Duodenal mucosa (tissue), 2 donors: ENCODE measurements at regions not wholly inside any gene's neighbourhood (a gene's known extent, or its start where the extent isn't known, plus 50 kb on each side); places are given as distances from the start of the nearest gene placed in this dataset.

ENCODE experiments used
- H3K27ac ChIP-seq: one replicate; pipeline ENCODE4 v1.7.0; 2013; ENCODE audit warnings: low read depth, low read length
- H3K27me3 ChIP-seq, 2 donors: one replicate each; pipeline ENCODE4 v1.7.0; 2013; ENCODE audit warnings: low read length in 2 of 2, control low read depth in 1 of 2; ENCODE audit not compliant: insufficient read depth in 2 of 2, control insufficient read depth in 1 of 2
- H3K36me3 ChIP-seq, 2 donors: one replicate each; pipeline ENCODE4 v1.7.0; 2013; ENCODE audit warnings: low read length in 2 of 2, control low read depth in 1 of 2; ENCODE audit not compliant: insufficient read depth in 2 of 2, control insufficient read depth in 1 of 2
- H3K4me1 ChIP-seq, 2 donors: one replicate each; pipeline ENCODE4 v1.7.0; 2013; ENCODE audit warnings: low read length in 2 of 2, control low read depth in 1 of 2; ENCODE audit not compliant: insufficient read depth in 2 of 2, control insufficient read depth in 1 of 2
- H3K4me3 ChIP-seq, 2 donors: one replicate each; pipeline ENCODE4 v1.7.0; 2013; ENCODE audit warnings: low read length in 2 of 2, low read depth in 1 of 2
- H3K9ac ChIP-seq, 2 donors: one replicate each; pipeline ENCODE4 v1.7.0; 2013; ENCODE audit warnings: low read length in 2 of 2, low read depth in 1 of 2
- H3K9me3 ChIP-seq, 2 donors: one replicate each; pipeline ENCODE4 v1.7.0; 2013; ENCODE audit warnings: low read length in 2 of 2, control low read depth in 1 of 2; ENCODE audit not compliant: control insufficient read depth in 1 of 2

DNA sequence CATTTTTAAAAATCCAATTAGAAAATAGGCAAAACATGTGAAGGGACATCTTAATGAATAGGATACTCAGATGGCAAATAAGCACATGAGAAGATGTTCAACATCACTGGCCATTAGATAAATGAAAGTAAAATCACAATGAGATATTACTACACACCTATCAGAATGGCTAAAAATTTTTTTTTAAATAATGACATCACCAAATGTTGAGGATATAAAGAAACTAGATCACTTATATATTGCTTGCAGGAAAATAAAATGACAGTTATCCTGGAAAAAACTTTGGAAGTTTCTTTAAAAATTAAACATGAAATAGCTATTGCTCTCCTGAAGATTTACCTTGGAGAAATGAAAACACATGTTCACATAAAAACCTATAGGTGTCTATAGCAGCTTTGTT, 127.8 kb downstream of the ALOX5 start:
- no peak overlapping the region for H3K9ac ChIP-seq
- H3K36me3 ChIP-seq = no peaks in the 10 kb centered on the region
- H3K27ac ChIP-seq = no peak overlapping the region
- no peaks in the 10 kb centered on the region for H3K27me3 ChIP-seq
- H3K9me3 ChIP-seq = no peaks in the 10 kb centered on the region
- H3K4me3 ChIP-seq = no peak overlapping the region
- peaks cover 0 to 2% of the 10 kb centered on the region in 2 donors for H3K4me1 ChIP-seq

DNA sequence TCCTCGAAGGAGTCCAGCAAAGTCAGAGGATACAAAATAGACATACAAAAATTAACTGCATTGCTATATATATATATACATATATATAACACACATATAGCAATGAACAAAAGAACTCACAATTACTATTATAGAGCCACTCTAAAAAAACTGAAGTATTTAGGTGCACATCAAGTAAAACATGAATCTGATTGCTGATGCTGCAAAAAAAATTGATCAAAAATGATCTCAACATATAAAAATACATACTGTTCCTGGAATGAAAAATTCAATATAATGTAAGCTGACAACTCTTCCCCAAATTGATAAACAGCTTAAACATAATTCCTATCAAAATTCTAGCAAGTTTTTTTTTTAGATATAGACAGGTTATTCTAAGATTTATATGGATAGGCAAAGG, 126.8 kb downstream of the ALOX5 start:
- peaks cover 0 to 2% of the 10 kb centered on the region in 2 donors for H3K4me1 ChIP-seq
- no peaks in the 10 kb centered on the region for H3K9me3 ChIP-seq
- no peak overlapping the region for H3K4me3 ChIP-seq
- no peak overlapping the region for H3K9ac ChIP-seq
- no peaks in the 10 kb centered on the region for H3K27me3 ChIP-seq
- H3K36me3 ChIP-seq = no peaks in the 10 kb centered on the region
- H3K27ac ChIP-seq = no peak overlapping the region

DNA sequence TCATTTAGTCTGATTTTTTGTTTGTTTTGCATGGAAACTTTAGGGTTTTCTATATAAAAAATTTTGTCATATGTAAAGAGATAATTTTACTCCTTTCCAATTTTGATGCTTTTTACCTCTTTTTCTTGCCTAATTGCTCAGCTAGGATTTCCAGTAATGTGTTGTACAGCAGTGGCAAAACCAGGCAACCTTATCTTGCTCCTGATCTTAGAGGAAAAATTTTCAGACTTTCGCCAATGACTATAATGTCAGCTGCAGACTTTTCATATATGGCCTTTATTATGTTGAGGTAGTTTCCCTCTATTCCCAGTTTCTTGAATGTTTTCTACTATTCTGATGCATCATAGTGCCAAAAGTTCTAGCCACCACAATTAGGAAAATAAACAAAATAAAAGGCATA, 126.3 kb downstream of the ALOX5 start:
- Histone ChIP-seq H3K9ac (no peak overlapping the region), H3K9me3 (peaks cover under 1 to 2% of the 10 kb centered on the region in 2 donors), H3K36me3 (no peaks in the 10 kb centered on the region), H3K4me1 (peaks cover 0 to 2% of the 10 kb centered on the region in 2 donors), H3K4me3 (no peak overlapping the region), H3K27ac (no peak overlapping the region), H3K27me3 (no peaks in the 10 kb centered on the region)

DNA sequence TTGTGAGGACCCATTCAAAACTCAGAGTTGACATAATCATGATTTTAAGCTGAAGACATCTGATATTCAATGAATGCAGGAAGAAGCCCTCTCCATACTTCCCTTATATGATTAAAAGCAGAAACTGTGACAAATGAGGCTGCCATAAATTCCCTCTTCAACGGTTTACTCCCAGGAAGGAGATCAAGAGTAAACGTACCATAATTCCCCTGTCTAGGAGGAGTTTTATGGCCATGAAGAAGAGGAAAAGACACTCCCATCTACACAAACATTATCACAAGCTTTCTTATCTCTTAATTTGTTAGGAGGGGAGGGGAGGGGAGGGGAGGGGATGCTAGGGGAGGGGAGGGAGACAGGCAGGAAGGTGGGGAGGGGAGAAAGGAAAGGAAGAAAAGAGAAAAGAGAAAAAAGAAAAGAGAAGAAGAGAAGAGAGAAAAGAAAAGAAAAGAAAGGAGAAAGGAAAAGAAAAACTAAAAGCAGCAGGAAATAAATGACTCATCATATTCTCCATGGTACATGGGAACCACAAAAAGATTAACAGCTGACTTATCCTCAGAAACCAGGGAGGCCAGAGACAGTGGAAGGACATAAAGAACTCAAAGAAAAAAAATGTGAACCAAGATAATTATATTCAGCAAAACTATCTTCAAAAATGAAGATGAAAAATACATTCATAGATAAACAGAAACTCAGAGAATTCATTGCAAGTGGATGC, 121.6 kb downstream of the ALOX5 start:
- no peak overlapping the region for H3K4me3 ChIP-seq
- H3K27me3 ChIP-seq = no peaks in the 10 kb centered on the region
- H3K4me1 ChIP-seq = no peaks in the 10 kb centered on the region
- peaks cover 2 to 3% of the 10 kb centered on the region in 2 donors for H3K9me3 ChIP-seq
- no peak overlapping the region for H3K9ac ChIP-seq
- no peaks in the 10 kb centered on the region for H3K36me3 ChIP-seq
- no peak overlapping the region for H3K27ac ChIP-seq
